Right lobe of liver (tissue), 4 donors: ENCODE measurements at regions not wholly inside any gene's neighbourhood (a gene's known extent, or its start where the extent isn't known, plus 50 kb on each side); places are given as distances from the start of the nearest gene placed in this dataset.

ENCODE experiments used
- POLR2A ChIP-seq: fragments of 450-650 bp; IDR thresholded peaks from one replicate; pipeline ENCODE4 v1.6.1; 2017; ENCODE audit warnings: antibody characterized with exemption, mild to moderate bottlenecking
- TF ChIP-seq, protein P1 (sequence below), 4 donors: fragments of 200-600 bp in 3 of 4; fragments of 450-650 bp in 1 of 4; IDR thresholded peaks; one replicate each; pipeline versions ENCODE4 v1.5.1 to v1.8.0; 2016 to 2022; ENCODE audit warnings: antibody characterized with exemption in 4 of 4, mild to moderate bottlenecking in 2 of 4
- donor health status: DM: no; HTN: no; CAD: no.
- donor health status: DM: no; HTN: no; CAD: no.
- donor health status: DM: no; HTN: yes; CAD: no.

DNA sequence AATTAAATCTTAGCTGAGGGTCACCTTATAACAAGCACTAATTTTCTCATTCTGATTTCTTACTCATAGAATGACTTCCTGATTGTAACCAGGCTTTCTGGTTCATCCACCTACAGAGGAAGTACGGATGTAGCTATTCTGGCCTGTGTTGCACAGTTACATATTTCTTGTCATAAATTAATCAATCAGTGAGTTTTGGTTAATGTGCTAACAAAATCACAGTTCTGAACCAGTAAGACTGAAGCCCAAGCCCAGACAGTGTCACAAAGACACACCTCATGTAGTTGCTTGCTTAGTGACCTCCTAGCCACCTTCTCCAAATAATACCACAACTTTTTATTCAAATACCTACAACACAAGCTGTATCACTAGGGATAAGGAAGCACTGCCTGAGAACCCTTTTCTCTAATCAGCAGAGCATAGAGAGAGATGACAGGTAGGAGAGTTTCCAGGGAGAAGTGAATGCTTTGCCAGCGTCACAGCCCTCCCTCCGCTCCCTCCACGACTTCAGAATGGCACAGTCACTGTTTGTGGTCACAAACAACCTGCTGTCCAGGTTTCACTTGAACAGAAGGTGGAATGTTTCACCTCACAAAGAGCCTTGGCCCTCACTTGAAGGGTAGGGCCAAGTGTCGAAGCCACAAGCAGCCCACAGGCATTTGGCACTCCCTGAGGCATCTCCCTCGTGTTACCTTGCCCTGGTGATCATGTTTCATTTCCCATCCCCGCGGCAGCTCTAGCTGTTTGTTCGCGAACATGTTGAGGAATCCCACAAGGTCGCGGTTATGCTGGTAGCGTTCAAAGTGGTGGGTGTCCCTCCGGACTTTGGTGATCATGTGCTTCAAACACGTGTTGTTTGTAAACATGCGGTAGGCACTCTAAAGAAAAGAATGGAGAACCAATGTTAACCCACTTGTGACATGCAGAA lies 120.8 kb upstream of the STK17B start:
- no peak for TF ChIP-seq POLR2A
- TF ChIP-seq, protein P1, sequence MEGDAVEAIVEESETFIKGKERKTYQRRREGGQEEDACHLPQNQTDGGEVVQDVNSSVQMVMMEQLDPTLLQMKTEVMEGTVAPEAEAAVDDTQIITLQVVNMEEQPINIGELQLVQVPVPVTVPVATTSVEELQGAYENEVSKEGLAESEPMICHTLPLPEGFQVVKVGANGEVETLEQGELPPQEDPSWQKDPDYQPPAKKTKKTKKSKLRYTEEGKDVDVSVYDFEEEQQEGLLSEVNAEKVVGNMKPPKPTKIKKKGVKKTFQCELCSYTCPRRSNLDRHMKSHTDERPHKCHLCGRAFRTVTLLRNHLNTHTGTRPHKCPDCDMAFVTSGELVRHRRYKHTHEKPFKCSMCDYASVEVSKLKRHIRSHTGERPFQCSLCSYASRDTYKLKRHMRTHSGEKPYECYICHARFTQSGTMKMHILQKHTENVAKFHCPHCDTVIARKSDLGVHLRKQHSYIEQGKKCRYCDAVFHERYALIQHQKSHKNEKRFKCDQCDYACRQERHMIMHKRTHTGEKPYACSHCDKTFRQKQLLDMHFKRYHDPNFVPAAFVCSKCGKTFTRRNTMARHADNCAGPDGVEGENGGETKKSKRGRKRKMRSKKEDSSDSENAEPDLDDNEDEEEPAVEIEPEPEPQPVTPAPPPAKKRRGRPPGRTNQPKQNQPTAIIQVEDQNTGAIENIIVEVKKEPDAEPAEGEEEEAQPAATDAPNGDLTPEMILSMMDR (IDR thresholded peaks at IDR 0.05), result no peak
